ENCODE measurements at regions not wholly inside any gene's neighbourhood (a gene's known extent, or its start where the extent isn't known, plus 50 kb on each side); places are given as distances from the start of the nearest gene placed in this dataset.
"Not testable (repeated sequence)": the region's sequence is repeated elsewhere in the genome, so short reads cannot be mapped to it uniquely, and the experiment has no call there.

- DNase-seq: no peak
These were observed 136.0 kb upstream of the IFNG-AS1 start for GRCh38 chr12:67853204-67853603.

GRCh38 chr12:67854351-67854750 is 134.9 kb upstream of the IFNG-AS1 start:
- DNase-seq: no peak

DNA sequence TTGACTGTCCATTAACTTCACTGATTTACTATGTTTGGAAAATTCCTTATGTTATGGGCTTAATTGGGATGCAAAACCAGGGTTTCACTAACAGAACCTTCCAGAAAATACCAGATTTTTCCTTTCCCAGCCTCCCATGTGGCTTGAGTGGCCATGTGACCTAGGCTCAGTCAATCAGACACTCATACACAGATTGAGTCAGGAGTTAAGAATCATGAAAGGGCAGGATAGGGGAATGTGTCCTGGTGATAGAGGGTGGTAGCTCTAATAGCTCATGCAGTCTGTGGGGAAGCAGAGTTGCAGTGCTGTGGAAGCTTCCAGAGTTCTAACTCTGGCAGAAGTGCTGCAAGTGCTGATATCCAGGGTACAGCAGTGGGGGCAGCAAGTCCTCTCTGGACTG is 134.1 kb upstream of the IFNG-AS1 start:
- no peak for DNase-seq

DNA sequence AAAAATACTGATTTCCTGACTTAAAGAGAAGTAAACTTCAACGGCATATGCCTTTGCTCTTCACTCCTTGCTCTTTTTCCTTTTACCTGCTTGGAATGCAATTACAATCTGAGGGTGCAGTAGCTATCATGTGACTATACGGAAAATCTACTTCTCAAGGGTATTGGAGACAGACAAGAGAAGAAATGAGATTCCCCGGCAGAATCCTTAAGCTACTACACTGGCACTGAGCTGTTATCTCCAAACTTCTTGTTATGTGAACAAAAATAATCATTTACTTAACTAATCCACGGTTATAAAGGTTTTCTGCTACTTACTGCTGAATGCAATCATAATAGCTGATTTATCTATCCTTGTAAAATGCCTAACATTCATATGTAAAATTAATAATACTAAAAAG is 118.0 kb upstream of the IFNG-AS1 start:
- DNase-seq: no peak

DNA sequence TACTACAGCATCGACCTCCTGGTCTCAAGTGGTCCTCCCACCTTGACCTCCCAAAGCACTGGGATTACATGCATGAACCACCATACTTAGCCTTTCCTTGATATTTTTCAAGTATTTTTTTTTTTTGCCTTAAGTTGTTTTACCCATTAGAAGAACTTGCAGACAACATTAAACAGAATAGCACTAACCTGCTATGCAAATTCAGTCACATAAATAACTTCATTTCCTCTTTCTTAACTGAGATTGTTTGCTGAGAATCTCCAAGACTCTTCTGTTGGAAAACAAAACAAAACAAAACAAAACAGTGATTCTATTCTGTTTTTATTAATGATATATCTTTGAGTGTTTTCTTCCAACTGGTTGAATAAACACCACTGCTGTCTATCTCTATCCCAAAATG is 115.9 kb upstream of the IFNG-AS1 start:
- no peak for DNase-seq

DNA sequence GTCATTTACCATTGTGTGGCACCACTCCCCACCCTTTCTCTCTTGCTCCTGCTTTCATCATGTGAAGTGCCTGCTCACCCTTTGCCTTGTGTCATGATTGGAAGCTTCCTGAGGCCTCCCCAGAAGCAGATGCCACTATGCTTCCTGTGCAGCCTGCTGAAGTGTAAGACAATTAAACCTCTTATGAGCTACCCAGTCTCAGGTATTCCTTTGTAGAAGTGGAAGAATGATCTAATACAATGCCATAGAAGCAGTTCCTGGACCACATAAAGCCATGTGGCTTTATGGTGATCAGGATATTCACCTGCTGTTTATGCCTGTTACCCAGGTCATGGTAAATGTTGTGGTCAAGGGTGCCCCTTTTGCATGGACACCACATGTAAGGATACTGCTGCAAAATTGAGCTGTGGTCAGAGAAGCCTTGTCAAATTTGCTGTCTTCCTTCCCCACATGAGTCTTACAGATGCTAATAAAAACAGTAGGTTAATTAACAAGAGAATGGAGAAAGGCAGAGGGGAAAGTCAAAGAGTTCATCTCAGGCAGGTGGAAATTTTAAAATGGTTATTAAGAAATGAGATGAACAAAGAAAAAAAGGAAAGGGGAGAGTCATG is 112.8 kb upstream of the IFNG-AS1 start:
- DNase-seq: no peak

GRCh38 chr12:67877727-67878126 is 111.5 kb upstream of the IFNG-AS1 start:
- no peak for DNase-seq

GRCh38 chr12:67879937-67880336 is 109.3 kb upstream of the IFNG-AS1 start:
- no peak for DNase-seq

GRCh38 chr12:67881565-67881964 is 107.7 kb upstream of the IFNG-AS1 start:
- DNase-seq: no peak

GRCh38 chr12:67884596-67884995 is 104.7 kb upstream of the IFNG-AS1 start:
- no peak for DNase-seq

DNA sequence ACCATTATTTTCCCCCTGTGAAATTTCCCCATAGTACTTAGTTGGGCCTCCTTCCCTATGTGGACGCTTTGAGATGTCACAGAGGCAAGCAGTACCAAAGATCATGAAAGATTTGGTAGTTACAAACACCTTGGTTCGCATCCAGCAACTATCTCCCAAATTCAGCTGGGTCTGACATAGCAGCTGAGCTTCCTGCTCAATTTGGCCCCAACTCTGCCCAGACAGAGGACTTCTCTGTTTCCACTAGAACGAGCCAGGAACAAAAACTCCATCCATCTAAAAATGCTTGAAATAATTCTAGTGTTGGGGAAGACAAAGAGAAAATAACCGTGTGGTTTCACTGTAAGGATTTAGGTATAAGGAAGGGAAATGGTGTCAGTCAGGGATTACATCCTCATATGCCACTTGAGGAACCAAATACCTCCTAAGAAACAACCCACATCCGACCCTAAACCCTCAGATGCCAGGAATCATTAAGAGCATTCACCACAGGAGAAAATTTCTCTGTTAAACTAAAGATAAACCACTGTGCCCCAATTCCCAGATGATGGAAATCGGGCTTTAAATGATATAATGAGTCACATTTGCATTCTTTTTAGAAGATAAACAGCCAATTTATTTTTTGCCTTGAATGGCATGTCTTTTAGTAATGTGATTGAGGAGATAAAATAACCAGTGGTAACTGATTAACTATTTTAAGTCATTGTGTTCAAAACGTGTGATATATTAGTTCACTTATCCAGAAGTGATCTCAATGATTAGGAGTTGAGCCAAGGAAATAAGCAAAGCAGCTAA is 103.7 kb upstream of the IFNG-AS1 start:
- DNase-seq: no peak

GRCh38 chr12:67887065-67887464 is 102.2 kb upstream of the IFNG-AS1 start:
- no peak for DNase-seq

GRCh38 chr12:67889931-67890330 is 99.3 kb upstream of the IFNG-AS1 start:
- no peak for DNase-seq

GRCh38 chr12:67890726-67891258 is 98.5 kb upstream of the IFNG-AS1 start:
- DNase-seq: no peak

- DNase-seq: no peak
These were observed 97.7 kb upstream of the IFNG-AS1 start for GRCh38 chr12:67891596-67891995.

DNA sequence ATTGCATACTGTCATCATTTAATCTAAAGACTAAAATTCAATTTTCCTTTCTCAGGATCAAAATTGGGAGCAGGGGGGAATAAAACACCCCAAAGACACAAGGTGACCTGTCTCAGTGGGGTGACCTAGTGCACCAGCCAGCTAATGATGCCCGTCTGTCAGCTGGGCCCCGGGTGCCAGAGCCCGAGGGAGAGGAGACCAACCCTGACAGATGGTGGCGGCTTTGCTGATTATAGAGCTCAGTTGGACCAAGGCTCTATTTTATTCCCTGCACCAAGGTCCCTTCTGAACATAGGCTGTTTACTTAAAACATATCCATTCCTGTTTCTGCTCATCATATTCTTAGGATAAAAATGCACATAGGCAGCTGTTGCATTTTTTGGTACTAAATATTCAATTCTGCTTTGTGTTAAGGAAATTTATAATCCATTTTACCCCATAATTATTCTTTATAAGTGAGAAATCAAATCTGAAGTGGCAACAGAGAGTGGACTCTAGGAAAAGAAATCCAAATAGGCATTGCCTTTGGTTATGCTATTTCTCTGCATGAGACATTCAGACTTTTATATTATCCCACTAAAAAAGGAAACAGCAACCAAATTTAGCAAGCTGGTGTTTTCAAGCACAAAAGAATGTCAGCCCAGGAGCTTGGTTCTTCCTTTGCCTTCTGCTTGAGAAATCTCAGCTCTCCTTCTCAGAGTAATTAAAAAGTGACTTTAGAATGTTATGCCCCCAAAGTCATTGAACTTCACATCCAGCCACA is 96.8 kb upstream of the IFNG-AS1 start:
- no peak for DNase-seq

DNA sequence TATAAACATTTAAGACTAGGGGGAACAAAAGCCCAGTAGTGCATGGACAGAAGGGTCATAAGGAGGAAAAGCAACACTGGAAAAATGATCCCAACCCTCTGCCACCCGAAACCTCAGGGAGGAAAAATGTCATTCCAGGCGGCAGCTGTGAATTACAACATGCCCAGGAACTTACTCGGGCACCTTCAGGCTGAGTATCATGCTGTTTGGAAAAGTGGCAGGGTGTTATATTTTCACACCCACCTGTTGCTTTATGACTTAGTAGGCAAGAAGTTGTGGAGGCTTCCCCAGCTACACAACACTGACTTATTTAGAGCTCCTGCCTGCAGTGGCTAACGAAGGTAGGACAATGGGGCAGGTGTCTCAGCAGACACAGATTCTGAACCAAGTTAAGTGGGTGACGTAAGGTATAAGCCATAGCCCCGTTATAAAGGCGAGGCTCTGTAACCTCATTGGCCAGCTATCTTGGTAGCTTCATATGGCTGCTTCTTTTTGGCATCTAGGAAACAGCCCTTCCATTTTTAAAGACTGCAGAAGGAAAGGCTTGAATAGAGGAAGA is 96.1 kb upstream of the IFNG-AS1 start:
- DNase-seq: no peak

- not testable (repeated sequence) for DNase-seq
These were observed 88.8 kb upstream of the IFNG-AS1 start for GRCh38 chr12:67900418-67900817.

DNA sequence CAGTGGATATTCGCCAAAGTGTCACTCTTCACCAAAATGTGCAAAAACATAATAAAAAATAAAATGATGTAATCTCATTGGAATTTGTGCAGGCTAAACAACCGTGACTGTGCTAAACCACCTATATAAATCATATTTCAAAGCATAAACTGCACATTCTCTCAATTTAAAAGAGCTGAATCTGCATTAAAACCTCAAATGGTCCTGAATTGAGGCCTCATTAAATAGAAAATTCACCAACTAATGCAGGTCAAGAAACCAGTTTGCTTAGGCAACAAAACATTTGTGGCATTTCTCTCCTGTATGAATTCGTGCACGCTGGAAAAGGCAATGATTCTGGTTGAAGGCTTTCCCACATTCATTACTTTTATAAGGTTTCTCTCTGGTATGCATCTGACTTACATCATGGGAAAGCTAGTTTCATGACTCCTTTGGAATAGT is 80.1 kb upstream of the IFNG-AS1 start:
- no peak for DNase-seq

DNA sequence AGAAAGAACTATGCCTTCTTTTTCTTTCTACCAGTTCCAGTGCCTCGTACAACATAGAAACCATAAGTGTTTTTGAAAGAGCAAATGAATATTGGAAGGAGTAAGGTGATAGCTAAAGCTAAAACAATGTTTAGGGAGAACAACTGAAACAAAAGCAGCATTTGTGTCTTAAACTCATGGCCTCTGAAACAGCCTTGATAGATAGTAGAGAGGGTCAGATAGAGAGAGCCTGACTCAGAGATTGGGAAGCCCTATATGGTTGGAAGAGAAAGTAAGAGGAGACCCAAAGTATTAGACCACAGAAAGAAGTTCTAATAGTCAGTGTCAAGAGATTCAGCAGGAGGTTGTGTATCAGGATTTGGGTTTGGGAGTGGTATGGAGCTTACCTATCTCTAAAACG is 79.6 kb upstream of the IFNG-AS1 start:
- no peak for DNase-seq

- no peak for DNase-seq
These were observed 78.6 kb upstream of the IFNG-AS1 start for GRCh38 chr12:67910360-67911274.

GRCh38 chr12:67911275-67911600 is 78.0 kb upstream of the IFNG-AS1 start:
- no peak for DNase-seq

Measured in activated CD8-positive, alpha-beta memory T cell treated with anti-CD3 and anti-CD28 coated beads, Interleukin-2, amount 50 U/mL, for 48 hours (primary cell).